Keratinocyte (primary cell): ENCODE measurements at regions not wholly inside any gene's neighbourhood (a gene's known extent, or its start where the extent isn't known, plus 50 kb on each side); places are given as distances from the start of the nearest gene placed in this dataset.

ENCODE experiments used
- EZH2 ChIP-seq: IDR thresholded peaks from one replicate; pipeline ENCODE4 v1.6.1; 2012; ENCODE audit warnings: inconsistent platforms, mild to moderate bottlenecking, low read length, moderate library complexity
- TF ChIP-seq, protein P1 (sequence below), 3 experiments: IDR thresholded peaks in 1 of 3; conservative IDR thresholded peaks in 1 of 3; optimal IDR thresholded peaks in 1 of 3; 2 replicates in 2 of 3; 3 replicates in 1 of 3; pipeline versions ENCODE3 to v1.5.1; 2011; ENCODE audit warnings: low read length in 3 of 3, mild to moderate bottlenecking in 3 of 3, moderate library complexity in 2 of 3, control low read depth in 1 of 3, inconsistent platforms in 1 of 3; ENCODE audit not compliant: insufficient read depth in 2 of 3; ENCODE audit errors: extremely low read depth in 1 of 3

DNA sequence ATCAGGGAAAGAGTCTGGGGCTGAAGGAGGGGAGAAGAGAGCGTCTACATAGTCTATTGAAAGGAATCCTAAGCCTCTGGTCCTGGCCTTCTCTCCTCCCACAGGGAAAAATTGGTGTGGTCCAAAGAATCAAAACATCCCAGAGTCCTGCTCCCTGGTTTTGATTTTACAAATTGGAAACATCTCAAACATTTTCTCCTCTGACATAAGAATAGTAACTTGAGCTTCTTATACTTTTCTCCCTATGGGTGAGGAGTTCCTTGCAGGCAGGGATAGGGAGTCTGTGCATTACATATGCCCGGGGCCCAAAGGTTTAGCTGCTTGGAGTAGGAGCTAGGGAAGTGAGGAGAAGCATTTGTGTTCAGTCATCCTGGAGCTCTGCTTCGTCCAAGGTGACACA, 120.0 kb upstream of the GGTLC1 start:
- TF ChIP-seq, protein P1, sequence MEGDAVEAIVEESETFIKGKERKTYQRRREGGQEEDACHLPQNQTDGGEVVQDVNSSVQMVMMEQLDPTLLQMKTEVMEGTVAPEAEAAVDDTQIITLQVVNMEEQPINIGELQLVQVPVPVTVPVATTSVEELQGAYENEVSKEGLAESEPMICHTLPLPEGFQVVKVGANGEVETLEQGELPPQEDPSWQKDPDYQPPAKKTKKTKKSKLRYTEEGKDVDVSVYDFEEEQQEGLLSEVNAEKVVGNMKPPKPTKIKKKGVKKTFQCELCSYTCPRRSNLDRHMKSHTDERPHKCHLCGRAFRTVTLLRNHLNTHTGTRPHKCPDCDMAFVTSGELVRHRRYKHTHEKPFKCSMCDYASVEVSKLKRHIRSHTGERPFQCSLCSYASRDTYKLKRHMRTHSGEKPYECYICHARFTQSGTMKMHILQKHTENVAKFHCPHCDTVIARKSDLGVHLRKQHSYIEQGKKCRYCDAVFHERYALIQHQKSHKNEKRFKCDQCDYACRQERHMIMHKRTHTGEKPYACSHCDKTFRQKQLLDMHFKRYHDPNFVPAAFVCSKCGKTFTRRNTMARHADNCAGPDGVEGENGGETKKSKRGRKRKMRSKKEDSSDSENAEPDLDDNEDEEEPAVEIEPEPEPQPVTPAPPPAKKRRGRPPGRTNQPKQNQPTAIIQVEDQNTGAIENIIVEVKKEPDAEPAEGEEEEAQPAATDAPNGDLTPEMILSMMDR (optimal IDR thresholded peaks at IDR 0.05 in 1 of 3, IDR thresholded peaks at IDR 0.05 in 1 of 3, conservative IDR thresholded peaks at IDR 0.05 in 1 of 3; ENCODE audit: extremely low read depth in 1 of 3, insufficient read depth in 2 of 3, low read length in 3 of 3), result no peak
- no peak for TF ChIP-seq EZH2
